Stimulated activated CD8-positive, alpha-beta memory T cell treated with anti-CD3 and anti-CD28 coated beads, Interleukin-12 subunit alpha, Interleukin-12 subunit beta, amount 100 ng/mL, for 24 hours (primary cell): ENCODE measurements at regions not wholly inside any gene's neighbourhood (a gene's known extent, or its start where the extent isn't known, plus 50 kb on each side); places are given as distances from the start of the nearest gene placed in this dataset.
"Not testable (repeated sequence)": the region's sequence is repeated elsewhere in the genome, so short reads cannot be mapped to it uniquely, and the experiment has no call there.

Source experiments
- DNase-seq: peaks from one replicate; pipeline ENCODE4 v3.0.0-alpha.2; 2020; ENCODE audit errors: extremely low read depth

GRCh38 chr10:94088926-94089381 lies 95.2 kb downstream of the PLCE1 start:
- DNase-seq, result no peak

- no peak for DNase-seq
These were observed 97.9 kb downstream of the PLCE1 start for GRCh38 chr10:94091649-94092048.

- no peak for DNase-seq
These were observed 99.1 kb downstream of the PLCE1 start for GRCh38 chr10:94092848-94093247.

GRCh38 chr10:94093286-94093905 lies 99.7 kb downstream of the PLCE1 start:
- DNase-seq, result no peak

GRCh38 chr10:94094540-94094939 lies 100.8 kb downstream of the PLCE1 start:
- DNase-seq, result no peak

- no peak for DNase-seq
These were observed 103.9 kb downstream of the PLCE1 start for GRCh38 chr10:94097656-94098055.

- no peak for DNase-seq
These were observed 105.2 kb downstream of the PLCE1 start for GRCh38 chr10:94098896-94099295.

GRCh38 chr10:94101894-94102293 lies 108.2 kb downstream of the PLCE1 start:
- no peak for DNase-seq

GRCh38 chr10:94102436-94102835 lies 108.7 kb downstream of the PLCE1 start:
- DNase-seq, result no peak

- no peak for DNase-seq
These were observed 109.5 kb downstream of the PLCE1 start for GRCh38 chr10:94103192-94103591.

- DNase-seq, result no peak
These were observed 110.1 kb downstream of the PLCE1 start for GRCh38 chr10:94103801-94104221.

- no peak for DNase-seq
These were observed 110.7 kb downstream of the PLCE1 start for GRCh38 chr10:94104316-94105000.

GRCh38 chr10:94105226-94105625 lies 111.5 kb downstream of the PLCE1 start:
- no peak for DNase-seq

GRCh38 chr10:94107191-94107590 lies 113.5 kb downstream of the PLCE1 start:
- DNase-seq, result no peak

- DNase-seq, result no peak
These were observed 114.5 kb downstream of the PLCE1 start for GRCh38 chr10:94108200-94108599.

GRCh38 chr10:94111367-94111766 lies 117.6 kb downstream of the PLCE1 start:
- DNase-seq, result no peak

- DNase-seq, result no peak
These were observed 118.6 kb downstream of the PLCE1 start for GRCh38 chr10:94112321-94112720.

- DNase-seq, result no peak
These were observed 122.0 kb downstream of the PLCE1 start for GRCh38 chr10:94115725-94116124.

GRCh38 chr10:94116848-94117247 lies 123.1 kb downstream of the PLCE1 start:
- no peak for DNase-seq

- DNase-seq, result no peak
These were observed 128.5 kb downstream of the PLCE1 start for GRCh38 chr10:94122211-94122610.

GRCh38 chr10:94123258-94123995 lies 129.7 kb downstream of the PLCE1 start:
- DNase-seq, result no peak

- not testable (repeated sequence) for DNase-seq
These were observed 130.4 kb downstream of the PLCE1 start for GRCh38 chr10:94124147-94124546.

GRCh38 chr10:94125268-94125667 lies 131.5 kb downstream of the PLCE1 start:
- DNase-seq, result not testable (repeated sequence)
